Non-pigmented ciliary epithelial cell (primary cell): ENCODE measurements at regions not wholly inside any gene's neighbourhood (a gene's known extent, or its start where the extent isn't known, plus 50 kb on each side); places are given as distances from the start of the nearest gene placed in this dataset.

Experiments
- DNase-seq: peaks from one replicate; pipeline ENCODE4 v3.0.0-alpha.2; 2010; ENCODE audit warnings: low read depth

GRCh38 chr2:54360055-54360792 lies 95.9 kb upstream of the SPTBN1 start:
- DNase-seq = peak; percentile 19

- no peak for DNase-seq
Measured at GRCh38 chr2:54364409-54364808, 91.7 kb upstream of the SPTBN1 start.

GRCh38 chr2:54365661-54366060 lies 90.5 kb upstream of the SPTBN1 start:
- no peak for DNase-seq

- no peak for DNase-seq
Measured at GRCh38 chr2:54366487-54367280, 89.4 kb upstream of the SPTBN1 start.

- no peak for DNase-seq
Measured at GRCh38 chr2:54370405-54371104, 85.6 kb upstream of the SPTBN1 start.

- DNase-seq = no peak
Measured at GRCh38 chr2:54371460-54372065, 84.6 kb upstream of the SPTBN1 start.

- DNase-seq = no peak
Measured at GRCh38 chr2:54372361-54372760, 83.8 kb upstream of the SPTBN1 start.

GRCh38 chr2:54373855-54374254 lies 82.3 kb upstream of the SPTBN1 start:
- DNase-seq = no peak

GRCh38 chr2:54374591-54375364 lies 81.3 kb upstream of the SPTBN1 start:
- DNase-seq = no peak

- no peak for DNase-seq
Measured at GRCh38 chr2:54377451-54377850, 78.7 kb upstream of the SPTBN1 start.

GRCh38 chr2:54377901-54378493 lies 78.1 kb upstream of the SPTBN1 start:
- no peak for DNase-seq

GRCh38 chr2:54380670-54381069 lies 75.5 kb upstream of the SPTBN1 start:
- DNase-seq = no peak

GRCh38 chr2:54381293-54381692 lies 74.8 kb upstream of the SPTBN1 start:
- DNase-seq = no peak

- no peak for DNase-seq
Measured at GRCh38 chr2:54382601-54383000, 73.5 kb upstream of the SPTBN1 start.

- no peak for DNase-seq
Measured at GRCh38 chr2:54384301-54385203, 71.6 kb upstream of the SPTBN1 start.

- DNase-seq = no peak
Measured at GRCh38 chr2:54385271-54385670, 70.9 kb upstream of the SPTBN1 start.

- DNase-seq = no peak
Measured at GRCh38 chr2:54386585-54386984, 69.5 kb upstream of the SPTBN1 start.

GRCh38 chr2:54387059-54387991 lies 68.8 kb upstream of the SPTBN1 start:
- DNase-seq = no peak

GRCh38 chr2:54388076-54388475 lies 68.1 kb upstream of the SPTBN1 start:
- DNase-seq = no peak
